Hematopoietic multipotent progenitor cell treated with erythropoietin and hydrocortisone succinate and interleukin-3 and kit ligand, for 4 days (in vitro differentiated cells): ENCODE measurements at regions not wholly inside any gene's neighbourhood (a gene's known extent, or its start where the extent isn't known, plus 50 kb on each side); places are given as distances from the start of the nearest gene placed in this dataset.
"Not testable (repeated sequence)": the region's sequence is repeated elsewhere in the genome, so short reads cannot be mapped to it uniquely, and the experiment has no call there.

Experiments used
- DNase-seq: peaks from one replicate; pipeline ENCODE4 v3.0.0-alpha.2; 2015

GRCh38 chrX:65821721-65822496 lies 154.5 kb downstream of the MSN start:
- DNase-seq, result peak; percentile 57

- not testable (repeated sequence) for DNase-seq
Observed at GRCh38 chrX:65819983-65820382, 152.5 kb downstream of the MSN start.

DNA sequence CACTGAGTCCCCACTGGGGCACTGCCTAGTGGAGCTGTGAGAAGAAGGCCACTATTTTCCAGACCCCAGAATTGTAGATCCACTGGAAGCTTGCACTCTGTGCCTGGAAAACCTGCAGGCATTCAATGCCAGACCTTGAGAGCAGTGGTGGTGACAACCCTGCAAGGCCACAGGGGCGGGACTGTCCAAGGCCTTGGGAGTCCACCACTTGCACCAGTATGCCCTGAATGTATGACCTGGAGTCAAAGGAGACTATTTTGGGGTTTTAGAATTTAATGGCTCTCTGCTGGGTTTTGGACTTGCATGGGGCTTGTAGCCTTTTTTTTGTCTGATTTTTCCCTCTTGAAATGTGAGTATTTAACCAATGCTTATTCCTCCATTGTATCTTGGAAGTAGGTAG lies 145.8 kb downstream of the MSN start:
- no peak for DNase-seq

DNA sequence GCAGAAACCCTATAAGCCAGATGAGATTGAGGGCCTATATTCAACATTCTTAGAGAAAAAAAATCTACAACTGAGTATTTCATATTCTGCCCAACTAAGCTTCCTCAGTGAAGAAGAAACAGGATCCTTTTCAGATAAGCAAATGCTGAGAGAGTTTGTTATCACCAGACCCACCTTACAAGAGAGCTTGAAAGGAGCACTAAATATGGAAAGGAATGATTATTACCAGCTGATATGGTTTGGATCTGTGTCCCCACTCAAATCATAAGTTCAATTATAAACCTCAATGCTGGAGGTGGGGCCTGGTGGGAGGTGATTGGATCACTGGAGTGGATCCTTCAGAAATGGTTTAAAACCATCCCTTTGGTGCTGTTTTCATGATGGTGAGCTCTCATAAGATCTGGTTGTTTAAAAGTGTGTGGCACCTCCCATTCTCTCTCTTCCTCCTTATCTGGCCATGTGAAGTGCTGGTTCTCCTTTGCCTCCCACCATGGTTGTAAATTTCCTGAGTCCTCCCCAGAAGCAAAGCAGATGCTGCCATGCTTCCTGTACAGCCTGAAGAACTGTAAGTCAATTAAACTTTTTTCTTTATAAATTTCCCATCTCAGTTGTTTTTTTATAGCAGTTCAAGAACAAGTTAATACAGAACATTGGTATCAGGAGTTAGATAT lies 144.2 kb downstream of the MSN start:
- peak; percentile 29 for DNase-seq
